AG04449 (cell line): ENCODE measurements at regions not wholly inside any gene's neighbourhood (a gene's known extent, or its start where the extent isn't known, plus 50 kb on each side); places are given as distances from the start of the nearest gene placed in this dataset.
A peak's percentile ranks its signal among the peaks of the same experiment; 100 is the strongest.

Source experiments
- CTCF ChIA-PET: fragments of 350-600 bp; formaldehyde crosslinking; extraction: SDS; loops from one replicate; lab custom pipeline; 2021; ENCODE audit warnings: antibody characterized with exemption; lab: Yijun Ruan, JAX
- POLR2A ChIA-PET: fragments of 400-600, 350-600 bp; formaldehyde crosslinking; extraction: SDS; loops from one replicate; lab custom pipeline; 2020; ENCODE audit warnings: antibody characterized with exemption, inconsistent platforms; lab: Yijun Ruan, JAX
- DNase-seq: peaks from one replicate; pipeline ENCODE4 v3.0.0-alpha.2; 2010; ENCODE audit warnings: low read depth, low spot score
- H3K4me3 ChIP-seq: 2 replicates; pipeline ENCODE4 v1.5.1; 2011; ENCODE audit warnings: low read depth, mild to moderate bottlenecking, control low read depth, low read length
- TF ChIP-seq, protein P1 (sequence below): IDR thresholded peaks from one replicate; pipeline ENCODE4 v1.5.1; 2011; ENCODE audit warnings: mild to moderate bottlenecking, moderate library complexity, low read length, control low read depth, inconsistent platforms; ENCODE audit not compliant: insufficient read depth; ENCODE audit errors: missing control alignments

DNA sequence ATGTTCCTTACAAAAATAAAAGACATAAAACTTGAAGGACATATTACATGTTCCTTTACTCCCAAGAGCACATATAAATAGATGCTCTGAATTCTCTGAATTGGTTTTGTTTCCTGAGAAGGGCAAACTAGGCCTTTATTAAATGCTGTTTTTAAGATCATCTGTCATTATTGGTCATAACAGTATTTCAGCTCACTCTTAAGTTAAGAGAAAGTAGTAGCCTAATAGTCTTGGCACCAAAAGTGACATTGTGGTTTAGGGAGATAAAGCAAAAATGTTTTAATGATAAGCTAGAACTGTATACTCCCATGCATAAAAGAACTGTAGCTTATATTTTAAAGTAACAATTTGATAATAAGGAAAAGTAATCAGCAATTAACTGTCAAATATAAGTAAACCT, 361.1 kb upstream of the PTCHD4 start:
- POLR2A ChIA-PET: no interaction called here
- no peak for DNase-seq
- TF ChIP-seq, protein P1, sequence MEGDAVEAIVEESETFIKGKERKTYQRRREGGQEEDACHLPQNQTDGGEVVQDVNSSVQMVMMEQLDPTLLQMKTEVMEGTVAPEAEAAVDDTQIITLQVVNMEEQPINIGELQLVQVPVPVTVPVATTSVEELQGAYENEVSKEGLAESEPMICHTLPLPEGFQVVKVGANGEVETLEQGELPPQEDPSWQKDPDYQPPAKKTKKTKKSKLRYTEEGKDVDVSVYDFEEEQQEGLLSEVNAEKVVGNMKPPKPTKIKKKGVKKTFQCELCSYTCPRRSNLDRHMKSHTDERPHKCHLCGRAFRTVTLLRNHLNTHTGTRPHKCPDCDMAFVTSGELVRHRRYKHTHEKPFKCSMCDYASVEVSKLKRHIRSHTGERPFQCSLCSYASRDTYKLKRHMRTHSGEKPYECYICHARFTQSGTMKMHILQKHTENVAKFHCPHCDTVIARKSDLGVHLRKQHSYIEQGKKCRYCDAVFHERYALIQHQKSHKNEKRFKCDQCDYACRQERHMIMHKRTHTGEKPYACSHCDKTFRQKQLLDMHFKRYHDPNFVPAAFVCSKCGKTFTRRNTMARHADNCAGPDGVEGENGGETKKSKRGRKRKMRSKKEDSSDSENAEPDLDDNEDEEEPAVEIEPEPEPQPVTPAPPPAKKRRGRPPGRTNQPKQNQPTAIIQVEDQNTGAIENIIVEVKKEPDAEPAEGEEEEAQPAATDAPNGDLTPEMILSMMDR: no peak
- no peak overlapping the region for H3K4me3 ChIP-seq
- CTCF ChIA-PET: no interaction called here

DNA sequence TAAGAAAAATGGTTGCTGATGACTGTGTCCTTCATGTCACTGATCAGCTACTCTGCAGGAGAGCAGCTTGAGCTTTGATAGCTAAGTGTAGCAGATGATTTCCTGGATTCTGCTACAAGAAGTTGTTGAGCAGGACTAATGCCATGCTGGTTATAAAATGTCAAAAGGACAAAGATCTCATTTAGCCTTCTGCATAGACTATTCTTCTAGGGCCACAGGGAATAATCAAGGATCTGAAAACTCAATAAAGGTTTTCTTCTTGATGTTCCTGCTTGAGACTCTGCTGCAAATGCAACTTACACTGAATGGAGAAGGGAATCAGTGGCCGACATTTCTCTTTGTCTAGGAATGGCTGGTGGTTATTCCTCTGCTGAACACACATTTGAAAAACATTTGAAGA, 360.3 kb upstream of the PTCHD4 start:
- ChIA-PET POLR2A (no interaction called here), CTCF (no interaction called here)
- DNase-seq: no peak
- H3K4me3 ChIP-seq: no peak overlapping the region
- TF ChIP-seq, protein P1: no peak

DNA sequence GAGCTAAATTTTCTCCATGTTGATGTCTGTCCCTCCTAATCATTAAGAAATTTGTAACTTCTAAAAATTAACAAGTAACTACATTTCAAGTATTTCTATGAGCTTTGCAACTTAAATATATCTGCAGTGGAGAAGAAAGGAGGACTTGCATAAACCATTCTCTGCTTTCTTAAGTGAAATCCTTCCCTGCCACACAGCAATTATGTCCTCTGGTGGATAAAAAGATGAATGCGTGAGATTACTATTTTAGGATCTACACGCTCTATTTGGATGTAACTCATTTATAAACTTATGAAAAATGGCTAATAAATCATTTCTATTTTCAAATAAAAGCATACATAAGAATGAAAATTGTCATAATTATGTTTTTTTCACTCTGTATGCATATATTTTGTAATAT, 338.0 kb upstream of the PTCHD4 start:
- no peak overlapping the region for H3K4me3 ChIP-seq
- TF ChIP-seq, protein P1: peak; percentile 7
- CTCF ChIA-PET: interaction anchor here (1.2 kb wide), 1 partner anchor 18 kb away, joined by 3 read pairs; no protein-coding TSS in a partner anchor
- POLR2A ChIA-PET: interaction anchor here (0.5 kb wide), 1 partner anchor 216 kb away, joined by 3 read pairs; no protein-coding TSS in a partner anchor
- no peak for DNase-seq

DNA sequence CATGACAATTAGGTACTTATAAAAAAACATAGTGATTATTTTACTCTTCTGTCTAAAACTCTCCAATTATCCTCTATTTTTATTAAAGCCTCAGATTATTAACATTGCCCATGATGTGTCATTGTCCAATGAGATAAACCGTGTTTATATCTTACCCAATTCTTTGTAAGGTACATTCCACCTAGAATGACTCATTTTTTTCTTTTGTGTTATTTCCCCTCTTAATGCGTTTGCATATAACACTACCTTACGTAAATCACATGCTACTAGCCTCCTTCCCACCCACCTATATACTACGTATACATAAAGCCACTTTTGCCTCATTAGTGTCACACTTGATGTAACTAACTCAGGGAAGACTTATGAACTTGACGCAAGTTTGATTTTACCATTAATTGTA, 336.3 kb upstream of the PTCHD4 start:
- ChIA-PET POLR2A (no interaction called here), CTCF (no interaction called here)
- no peak overlapping the region for H3K4me3 ChIP-seq

DNA sequence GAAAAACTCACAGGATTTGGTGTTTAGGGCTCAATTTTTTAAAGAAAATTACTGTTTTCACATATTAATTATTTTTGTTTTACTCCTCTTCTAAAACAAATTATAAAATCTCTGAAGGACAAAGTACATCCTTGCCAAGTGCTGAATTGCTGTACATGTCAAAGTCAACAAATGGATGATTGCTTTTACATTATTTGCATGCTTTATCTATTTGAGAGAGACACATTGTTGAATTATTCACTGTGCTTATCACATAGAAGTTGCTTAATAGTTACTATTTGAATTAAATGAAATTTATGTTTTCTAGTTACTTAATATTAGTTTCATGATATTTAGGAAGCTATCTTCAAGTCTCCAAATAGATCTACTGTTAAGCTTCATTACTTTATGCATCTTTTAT, 318.6 kb upstream of the PTCHD4 start:
- POLR2A ChIA-PET: no interaction called here

More for the DNA sequence above, 336.3 kb upstream of the PTCHD4 start:
- DNase-seq: no peak
- TF ChIP-seq, protein P1: no peak

DNA sequence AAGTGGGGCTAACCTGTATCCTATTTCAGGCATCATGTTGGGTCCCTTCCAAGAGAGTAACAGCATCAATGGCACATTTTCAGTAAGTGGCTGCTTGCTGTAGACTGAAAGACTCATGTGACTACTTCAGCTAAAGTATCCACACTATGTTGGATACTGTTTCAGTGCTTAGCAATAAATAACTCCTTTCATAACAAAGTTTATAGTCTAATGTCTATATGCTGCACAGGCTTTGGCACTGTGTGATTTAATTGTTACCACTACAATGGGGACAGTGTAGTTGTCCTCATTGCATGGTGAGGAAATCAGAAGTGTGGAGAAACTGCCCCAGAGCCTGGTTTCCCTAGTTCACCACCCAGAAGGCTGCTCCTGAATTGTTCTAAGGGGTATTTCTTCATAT, 318.0 kb upstream of the PTCHD4 start:
- H3K4me3 ChIP-seq: no peak overlapping the region
- ChIA-PET CTCF (no interaction called here), POLR2A (no interaction called here)
- TF ChIP-seq, protein P1: no peak
- no peak for DNase-seq

More for the DNA sequence above, 318.6 kb upstream of the PTCHD4 start:
- H3K4me3 ChIP-seq: no peak overlapping the region
- DNase-seq: no peak
- TF ChIP-seq, protein P1: no peak
- CTCF ChIA-PET: no interaction called here
